Prostate gland (tissue), 2 donors: ENCODE measurements at regions not wholly inside any gene's neighbourhood (a gene's known extent, or its start where the extent isn't known, plus 50 kb on each side); places are given as distances from the start of the nearest gene placed in this dataset.

Source experiments
- CTCF ChIP-seq, 4 experiments: fragments of 200-600 bp in 2 of 4; fragments of 450-650 bp in 2 of 4; sonication (generic) in 2 of 4; IDR thresholded peaks; 1 replicate in 3 of 4; 2 replicates in 1 of 4; pipeline ENCODE4 v1.5.1; 2016 to 2019; ENCODE audit warnings: antibody characterized with exemption in 4 of 4, mild to moderate bottlenecking in 2 of 4, moderate library complexity in 2 of 4
- POLR2A ChIP-seq: fragments of 450-650 bp; IDR thresholded peaks from one replicate; pipeline ENCODE4 v1.6.1; 2016; ENCODE audit warnings: antibody characterized with exemption, mild to moderate bottlenecking

GRCh38 chr10:128482052-128482451 is 355.8 kb upstream of the MKI67 start:
- TF ChIP-seq CTCF (IDR thresholded peaks at IDR 0.05) (no peak), POLR2A (no peak)
